AG04450 (cell line): ENCODE measurements at regions not wholly inside any gene's neighbourhood (a gene's known extent, or its start where the extent isn't known, plus 50 kb on each side); places are given as distances from the start of the nearest gene placed in this dataset.

Source experiments
- CTCF ChIA-PET: fragments of 300-600, 350-600 bp; formaldehyde crosslinking; extraction: SDS; loops from one replicate; lab custom pipeline; 2022; ENCODE audit warnings: antibody characterized with exemption, inconsistent platforms; lab: Charles Lee
- POLR2A ChIA-PET: fragments of 350-600 bp; formaldehyde crosslinking; extraction: SDS; loops from one replicate; lab custom pipeline; 2021; ENCODE audit warnings: antibody characterized with exemption, inconsistent platforms; lab: Yijun Ruan, JAX
- DNase-seq: peaks from one replicate; pipeline ENCODE4 v3.0.0-alpha.2; 2011; ENCODE audit warnings: low read depth, low spot score
- H3K27ac ChIP-seq: one replicate; pipeline ENCODE4 v1.5.1; 2012; ENCODE audit warnings: low read depth, low read length, control low read depth
- H3K27me3 ChIP-seq: one replicate; pipeline ENCODE4 v1.6.0; 2012; ENCODE audit warnings: low read length; ENCODE audit not compliant: control insufficient read depth, insufficient read depth
- H3K4me3 ChIP-seq: 2 replicates; pipeline ENCODE4 v1.5.1; 2011; ENCODE audit warnings: mild to moderate bottlenecking, low read depth, low read length, control low read depth
- H3K9me3 ChIP-seq: 2 replicates; pipeline ENCODE4 v1.5.1; 2012; ENCODE audit warnings: low read length; ENCODE audit not compliant: control insufficient read depth, insufficient read depth
- TF ChIP-seq, protein P1 (sequence below): IDR thresholded peaks from 2 replicates; pipeline ENCODE4 v1.5.1; 2011; ENCODE audit warnings: low read depth, low read length, control low read depth, inconsistent platforms

DNA sequence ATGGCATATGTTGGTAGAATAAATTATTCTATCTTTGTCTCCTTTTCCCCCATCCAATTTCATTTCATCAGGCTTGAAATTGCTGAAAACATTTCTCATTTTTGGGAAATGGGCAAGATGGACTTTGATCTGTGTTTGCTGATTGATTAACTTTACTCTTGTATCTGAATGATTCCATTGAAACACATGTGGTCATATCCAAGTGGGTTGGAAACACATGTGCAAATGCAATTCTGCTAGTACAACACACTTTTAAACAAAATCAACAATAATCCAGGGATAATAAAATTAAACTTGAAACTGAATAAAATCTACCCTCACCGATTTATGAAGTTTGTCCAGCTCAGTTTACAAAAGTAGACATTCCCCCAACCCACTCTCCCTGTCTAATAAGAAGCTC, 96.9 kb downstream of the EPDR1 start:
- no peak for DNase-seq
- ChIA-PET CTCF (no interaction called here), POLR2A (no interaction called here)
- Histone ChIP-seq H3K4me3 (no peak overlapping the region), H3K9me3 (peaks cover 7% of the 10 kb centered on the region), H3K27ac (no peak overlapping the region), H3K27me3 (no peaks in the 10 kb centered on the region)
- TF ChIP-seq, protein P1, sequence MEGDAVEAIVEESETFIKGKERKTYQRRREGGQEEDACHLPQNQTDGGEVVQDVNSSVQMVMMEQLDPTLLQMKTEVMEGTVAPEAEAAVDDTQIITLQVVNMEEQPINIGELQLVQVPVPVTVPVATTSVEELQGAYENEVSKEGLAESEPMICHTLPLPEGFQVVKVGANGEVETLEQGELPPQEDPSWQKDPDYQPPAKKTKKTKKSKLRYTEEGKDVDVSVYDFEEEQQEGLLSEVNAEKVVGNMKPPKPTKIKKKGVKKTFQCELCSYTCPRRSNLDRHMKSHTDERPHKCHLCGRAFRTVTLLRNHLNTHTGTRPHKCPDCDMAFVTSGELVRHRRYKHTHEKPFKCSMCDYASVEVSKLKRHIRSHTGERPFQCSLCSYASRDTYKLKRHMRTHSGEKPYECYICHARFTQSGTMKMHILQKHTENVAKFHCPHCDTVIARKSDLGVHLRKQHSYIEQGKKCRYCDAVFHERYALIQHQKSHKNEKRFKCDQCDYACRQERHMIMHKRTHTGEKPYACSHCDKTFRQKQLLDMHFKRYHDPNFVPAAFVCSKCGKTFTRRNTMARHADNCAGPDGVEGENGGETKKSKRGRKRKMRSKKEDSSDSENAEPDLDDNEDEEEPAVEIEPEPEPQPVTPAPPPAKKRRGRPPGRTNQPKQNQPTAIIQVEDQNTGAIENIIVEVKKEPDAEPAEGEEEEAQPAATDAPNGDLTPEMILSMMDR, result no peak

DNA sequence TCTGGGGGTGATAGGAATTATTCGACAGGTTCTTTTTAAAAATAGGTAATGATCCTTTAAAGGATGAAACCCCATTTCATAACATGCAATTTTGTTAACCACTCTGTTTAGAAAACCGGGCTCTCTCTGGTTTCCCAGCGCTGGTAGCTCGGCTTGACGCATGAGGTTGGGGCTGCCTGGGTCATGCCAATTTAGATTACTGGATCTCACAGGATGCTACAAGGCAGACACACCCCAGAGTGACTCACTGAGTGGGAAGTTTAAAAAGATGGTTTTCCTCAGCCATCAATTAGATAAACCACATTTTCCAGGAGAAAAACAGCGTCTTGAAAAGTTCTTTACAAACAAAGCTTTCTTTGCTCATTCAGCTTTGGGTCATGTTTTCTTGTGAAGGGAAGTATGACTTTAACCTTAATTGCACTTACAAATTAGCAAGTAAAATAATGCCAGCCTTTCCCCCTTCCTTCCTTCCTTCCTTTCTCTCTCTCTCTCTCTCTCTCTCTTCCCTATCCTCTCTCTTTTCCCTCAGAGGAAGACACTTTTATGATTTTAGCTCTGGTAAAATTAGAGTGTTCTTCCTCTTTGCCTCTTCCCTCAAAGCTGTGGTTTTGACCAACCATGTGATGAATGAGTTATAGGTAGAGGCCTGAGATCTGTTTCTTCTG, 99.8 kb downstream of the EPDR1 start:
- no peak for DNase-seq

DNA sequence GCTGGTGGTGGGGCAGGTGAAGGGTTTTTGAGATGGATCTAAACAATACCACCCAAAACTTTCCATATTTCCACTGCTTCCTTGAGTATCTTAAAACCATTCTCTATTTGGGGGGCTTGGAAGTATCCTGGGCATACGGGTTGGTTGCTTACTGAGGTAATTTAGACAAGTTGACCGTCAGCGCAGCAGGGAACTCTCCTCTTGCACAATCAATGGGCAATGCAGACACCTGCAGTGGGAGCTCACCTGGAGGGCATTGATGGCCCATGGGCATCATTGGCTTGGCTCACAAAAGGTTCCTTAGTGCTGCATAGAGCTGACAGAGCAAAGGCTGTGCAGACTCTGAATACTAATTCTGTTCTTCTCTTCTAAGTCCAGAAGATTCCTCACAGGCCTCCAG, 101.5 kb downstream of the EPDR1 start:
- Histone ChIP-seq H3K27ac (no peak overlapping the region), H3K9me3 (no peaks in the 10 kb centered on the region), H3K27me3 (no peaks in the 10 kb centered on the region), H3K4me3 (no peak overlapping the region)
- DNase-seq, result no peak
- POLR2A ChIA-PET, result no interaction called here
- TF ChIP-seq, protein P1, result no peak
- CTCF ChIA-PET, result no interaction called here

More for the DNA sequence above, 99.8 kb downstream of the EPDR1 start:
- Histone ChIP-seq H3K27me3 (no peaks in the 10 kb centered on the region), H3K27ac (no peak overlapping the region), H3K9me3 (no peaks in the 10 kb centered on the region), H3K4me3 (no peak overlapping the region)
- ChIA-PET CTCF (no interaction called here), POLR2A (no interaction called here)
- TF ChIP-seq, protein P1, result no peak

DNA sequence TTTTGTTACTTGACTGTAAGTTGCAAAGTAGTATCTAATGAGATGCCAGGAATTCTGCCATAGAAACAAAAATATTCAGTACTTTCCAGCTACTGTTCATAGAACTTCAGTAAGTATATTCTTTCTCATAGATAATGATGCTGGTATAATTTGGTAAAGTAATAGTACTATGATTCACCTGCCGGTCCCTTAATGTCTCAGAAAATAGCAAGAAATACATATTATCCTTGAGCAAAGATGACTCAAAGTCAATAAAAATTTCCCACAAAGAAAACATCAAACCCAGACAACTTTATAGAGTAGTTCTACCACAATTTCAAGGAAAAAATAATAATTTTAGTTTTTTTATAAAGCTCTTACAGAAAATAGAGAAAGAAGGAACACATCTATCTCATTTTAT, 105.4 kb downstream of the EPDR1 start:
- Histone ChIP-seq H3K4me3 (no peak overlapping the region), H3K27ac (no peak overlapping the region), H3K27me3 (no peaks in the 10 kb centered on the region), H3K9me3 (no peaks in the 10 kb centered on the region)
- POLR2A ChIA-PET, result no interaction called here
- TF ChIP-seq, protein P1, result no peak
- CTCF ChIA-PET, result no interaction called here
- DNase-seq, result no peak

DNA sequence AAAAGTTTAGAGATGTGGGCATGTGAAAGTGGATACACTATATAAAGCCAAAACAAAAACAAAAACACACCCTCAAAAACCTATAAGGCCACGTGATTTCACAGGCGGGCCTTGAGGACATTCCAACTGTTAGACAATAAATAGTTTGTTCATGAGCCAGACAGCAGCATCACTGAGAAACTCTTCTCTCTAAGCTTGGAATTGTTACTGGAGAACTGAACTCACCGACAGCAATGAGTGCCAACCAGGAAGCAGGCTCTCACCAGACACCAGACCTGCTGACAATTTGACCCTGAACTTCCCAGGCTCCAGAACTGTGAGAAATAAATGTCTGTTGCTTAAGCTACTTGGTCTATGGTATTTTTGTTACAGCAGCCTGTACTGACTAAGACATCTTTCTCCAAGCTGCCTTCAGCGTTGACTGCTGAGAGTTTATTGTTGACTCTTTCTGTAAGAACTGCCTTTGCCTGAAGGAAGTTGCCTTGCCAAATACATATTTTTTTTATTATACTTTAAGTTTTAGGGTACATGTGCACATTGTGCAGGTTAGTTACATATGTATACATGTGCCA, 107.5 kb downstream of the EPDR1 start:
- ChIA-PET CTCF (no interaction called here), POLR2A (no interaction called here)
- TF ChIP-seq, protein P1, result no peak
- DNase-seq, result no peak
- Histone ChIP-seq H3K27ac (no peak overlapping the region), H3K27me3 (no peaks in the 10 kb centered on the region), H3K4me3 (no peak overlapping the region), H3K9me3 (no peaks in the 10 kb centered on the region)
